Heart left ventricle (tissue), 16 donors: ENCODE measurements at regions not wholly inside any gene's neighbourhood (a gene's known extent, or its start where the extent isn't known, plus 50 kb on each side); places are given as distances from the start of the nearest gene placed in this dataset.

ENCODE experiments used
- ATAC-seq, 4 donors: fragments of 200-7000 bp; cut with Tn5 transposase; one replicate each; pipeline ENCODE4 v1.9.1; 2020 to 2022; ENCODE audit warnings: moderate library complexity in 4 of 4, mild to moderate bottlenecking in 3 of 4, moderate number of reproducible peaks in 1 of 4
- DNase-seq, 5 donors: peaks; one replicate each; pipeline ENCODE4 v3.0.0-alpha.2; 2020
- H3K27ac ChIP-seq, 12 donors: fragments of 200-600 bp; sonication (generic) in 4 of 12; one replicate each; pipeline versions ENCODE4 v1.5.0 to v1.8.0; 2016 to 2022; ENCODE audit warnings: mild to moderate bottlenecking in 2 of 12
- H3K27me3 ChIP-seq, 9 donors: fragments of 200-600 bp; sonication (generic) in 2 of 9; one replicate each; pipeline versions ENCODE4 v1.5.1 to v1.8.0; 2016 to 2022; ENCODE audit warnings: mild to moderate bottlenecking in 3 of 9
- H3K36me3 ChIP-seq, 9 donors: fragments of 200-600 bp; sonication (generic) in 2 of 9; one replicate each; pipeline versions ENCODE4 v1.5.0 to v1.8.0; 2018 to 2022; ENCODE audit warnings: mild to moderate bottlenecking in 2 of 9
- H3K4me1 ChIP-seq, 12 donors: fragments of 200-600 bp; sonication (generic) in 4 of 12; one replicate each; pipeline versions ENCODE4 v1.5.0 to v1.8.0; 2016 to 2022; ENCODE audit warnings: mild to moderate bottlenecking in 3 of 12
- H3K4me3 ChIP-seq, 12 donors: fragments of 200-600 bp; sonication (generic) in 4 of 12; one replicate each; pipeline versions ENCODE4 v1.5.0 to v1.8.0; 2017 to 2022; ENCODE audit warnings: mild to moderate bottlenecking in 9 of 12, moderate library complexity in 4 of 12
- H3K9me3 ChIP-seq, 12 donors: fragments of 200-600 bp; sonication (generic) in 4 of 12; one replicate each; pipeline versions ENCODE4 v1.5.0 to v1.8.0; 2016 to 2022; ENCODE audit warnings: mild to moderate bottlenecking in 1 of 12
- CTCF ChIP-seq, 12 donors: fragments of 200-600 bp; sonication (generic) in 4 of 12; IDR thresholded peaks; one replicate each; pipeline versions ENCODE4 v1.5.0 to v1.8.0; 2018 to 2022; ENCODE audit warnings: antibody characterized with exemption in 12 of 12, mild to moderate bottlenecking in 5 of 12
- POLR2A ChIP-seq, 2 donors: fragments of 450-650 bp; IDR thresholded peaks; one replicate each; pipeline ENCODE4 v1.6.1; 2017; ENCODE audit warnings: antibody characterized with exemption in 2 of 2, mild to moderate bottlenecking in 2 of 2, moderate library complexity in 2 of 2
- WGBS, 4 donors: extraction: QIAGEN DNeasy Blood & Tissue Kit in 2 of 4; methylation state at CpG; one replicate each; pipeline versions ENCODE4 v1.1.5 to v1.1.7; 2013 to 2018; 5-methylcytosine and 5-hydroxymethylcytosine counted together
- intact Hi-C, 10 donors: fragments of 100-400 bp; cut with DNase I; formaldehyde crosslinking; loops; one replicate each; pipeline versions ENCODE4 v1.11.1 to v1.14.2; 2022
- donor health status: ischemic (EF 13 %, LVEDD 7.1; RV severe dilation, severe dysfunction).
- donor health status: healthy with polysubstance abuse.
- donor health status: DM: no; HTN: yes; CAD: no.
- donor health status: DM: no; HTN: no; CAD: no.
- donor health status: ischemic (EF 25% LVEDD 6.9; RV normal size, moderate dysfunction).
- donor health status: ischemic (EF 25% LVEDD 5.7; RV mildly dilated, moderate dysfunction).
- donor health status: healthy.
- donor health status: DM: yes; HTN: yes; CAD: no.
- donor health status: ischemic (EF 35%, LVEDD 5.7; RV mildly dilated, moderate dysfunction).
- donor health status: nonischemic (EF 11% LVEDD 7.7; RV severe dilation, severe dysfunction).
- donor health status: DM: yes; HTN: yes; CAD: no.
- donor health status: PGD.
- donor health status: ischemic (EF 29% LVEDD 5.4; RV normal size, mild dysfunction).
- donor health status: nonischemic (EF 23%, LVEDD 6.1; RV moderate dilation, normal function).

- Histone ChIP-seq H3K36me3 (no peaks in the 10 kb centered on the region), H3K4me1 (peaks cover 0 to 11% (median 0%) of the 10 kb centered on the region in 12 donors), H3K27ac (no peak overlapping the region), H3K4me3 (no peak overlapping the region), H3K27me3 (no peaks in the 10 kb centered on the region), H3K9me3 (no peaks in the 10 kb centered on the region)
- ATAC-seq, result no peak
- intact Hi-C loops, result no loop called here
- WGBS, 4 donors, result 80 to 87% (median 82%) methylated on average over 9 of the region's 9 CpGs
- TF ChIP-seq CTCF (IDR thresholded peaks at IDR 0.05), result no peak
- TF ChIP-seq POLR2A (IDR thresholded peaks at IDR 0.05), result no peak
- DNase-seq, result no peak
Observed at GRCh38 chr10:8180360-8181109, 126.0 kb downstream of the GATA3 start.

GRCh38 chr10:8181496-8182157, 127.1 kb downstream of the GATA3 start:
- Histone ChIP-seq H3K4me1 (peaks cover 0 to 11% (median 0%) of the 10 kb centered on the region in 12 donors), H3K4me3 (no peak overlapping the region), H3K27me3 (no peaks in the 10 kb centered on the region), H3K27ac (no peak overlapping the region), H3K9me3 (no peaks in the 10 kb centered on the region), H3K36me3 (no peaks in the 10 kb centered on the region)
- 88 to 91% (median 90%) methylated on average over 11 of the region's 11 CpGs for WGBS, 4 donors
- no peak for DNase-seq
- ATAC-seq, result no peak
- intact Hi-C loops, result no loop called here
- TF ChIP-seq POLR2A (IDR thresholded peaks at IDR 0.05), result no peak
- TF ChIP-seq CTCF (IDR thresholded peaks at IDR 0.05), result no peak

GRCh38 chr10:8182806-8183205, 128.3 kb downstream of the GATA3 start:
- no peak for ATAC-seq

More at GRCh38 chr10:8182806-8183205, 128.3 kb downstream of the GATA3 start:
- no peaks in the 10 kb centered on the region for H3K27me3 ChIP-seq
- H3K9me3 ChIP-seq, result no peaks in the 10 kb centered on the region
- peaks cover 0 to 11% (median 0%) of the 10 kb centered on the region in 12 donors for H3K4me1 ChIP-seq
- DNase-seq, result no peak
- TF ChIP-seq CTCF (IDR thresholded peaks at IDR 0.05) (no peak), POLR2A (IDR thresholded peaks at IDR 0.05) (no peak)
- no peaks in the 10 kb centered on the region for H3K36me3 ChIP-seq
- intact Hi-C loops, result no loop called here
- 65 to 76% (median 74%) methylated on average over 3 of the region's 3 CpGs for WGBS, 4 donors
- peak overlapping the region in 1 of 12 donors; percentile 8 for H3K4me3 ChIP-seq
- H3K27ac ChIP-seq, result peak overlapping the region in 1 of 12 donors; percentile 47
